Esophagus squamous epithelium (tissue), 4 donors: ENCODE measurements at regions not wholly inside any gene's neighbourhood (a gene's known extent, or its start where the extent isn't known, plus 50 kb on each side); places are given as distances from the start of the nearest gene placed in this dataset.

Experiments used
- CTCF ChIP-seq, 6 experiments: fragments of 450-650 bp in 4 of 6; fragments of 200-600 bp in 2 of 6; sonication (generic) in 2 of 6; IDR thresholded peaks; one replicate each; pipeline ENCODE4 v1.5.1; 2016 to 2019; ENCODE audit warnings: antibody characterized with exemption in 6 of 6, mild to moderate bottlenecking in 4 of 6, moderate library complexity in 4 of 6
- POLR2A ChIP-seq, 4 donors: fragments of 450-650 bp; IDR thresholded peaks; one replicate each; pipeline ENCODE4 v1.6.1; 2017; ENCODE audit warnings: antibody characterized with exemption in 4 of 4, mild to moderate bottlenecking in 4 of 4, moderate library complexity in 3 of 4

GRCh38 chr15:23913635-23914034, 226.5 kb upstream of the NDN start:
- no peak for TF ChIP-seq CTCF (IDR thresholded peaks at IDR 0.05)
- no peak for TF ChIP-seq POLR2A (IDR thresholded peaks at IDR 0.05)
